ENCODE measurements at regions not wholly inside any gene's neighbourhood (a gene's known extent, or its start where the extent isn't known, plus 50 kb on each side); places are given as distances from the start of the nearest gene placed in this dataset.
A peak's percentile ranks its signal among the peaks of the same experiment; 100 is the strongest.

DNA sequence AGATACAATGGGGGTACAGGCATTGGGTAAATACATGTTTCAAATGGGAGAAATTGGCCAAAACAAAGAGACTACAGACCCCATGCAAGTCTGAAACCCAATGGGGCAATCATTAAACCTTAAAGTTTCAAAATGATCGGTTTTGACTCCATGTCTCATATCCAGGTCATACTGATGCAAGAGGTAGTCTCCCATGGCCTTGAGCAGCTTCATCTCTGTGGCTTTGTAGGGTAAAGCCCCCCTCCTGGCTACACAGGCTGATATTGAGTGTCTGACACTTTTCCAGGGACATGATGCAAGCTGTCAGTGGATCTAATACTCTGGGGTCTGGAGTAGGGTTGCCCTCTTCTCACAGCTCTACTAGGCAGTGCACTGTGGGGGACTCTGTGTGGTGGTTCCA lies 286.1 kb downstream of the LRRIQ3 start:
- TF ChIP-seq, protein P1, sequence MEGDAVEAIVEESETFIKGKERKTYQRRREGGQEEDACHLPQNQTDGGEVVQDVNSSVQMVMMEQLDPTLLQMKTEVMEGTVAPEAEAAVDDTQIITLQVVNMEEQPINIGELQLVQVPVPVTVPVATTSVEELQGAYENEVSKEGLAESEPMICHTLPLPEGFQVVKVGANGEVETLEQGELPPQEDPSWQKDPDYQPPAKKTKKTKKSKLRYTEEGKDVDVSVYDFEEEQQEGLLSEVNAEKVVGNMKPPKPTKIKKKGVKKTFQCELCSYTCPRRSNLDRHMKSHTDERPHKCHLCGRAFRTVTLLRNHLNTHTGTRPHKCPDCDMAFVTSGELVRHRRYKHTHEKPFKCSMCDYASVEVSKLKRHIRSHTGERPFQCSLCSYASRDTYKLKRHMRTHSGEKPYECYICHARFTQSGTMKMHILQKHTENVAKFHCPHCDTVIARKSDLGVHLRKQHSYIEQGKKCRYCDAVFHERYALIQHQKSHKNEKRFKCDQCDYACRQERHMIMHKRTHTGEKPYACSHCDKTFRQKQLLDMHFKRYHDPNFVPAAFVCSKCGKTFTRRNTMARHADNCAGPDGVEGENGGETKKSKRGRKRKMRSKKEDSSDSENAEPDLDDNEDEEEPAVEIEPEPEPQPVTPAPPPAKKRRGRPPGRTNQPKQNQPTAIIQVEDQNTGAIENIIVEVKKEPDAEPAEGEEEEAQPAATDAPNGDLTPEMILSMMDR (IDR thresholded peaks at IDR 0.05; ENCODE audit: borderline replicate concordance, extremely low read depth, low read length, poor library complexity, severe bottlenecking), result no peak
- no peak for TF ChIP-seq EZH2 (IDR thresholded peaks at IDR 0.05; ENCODE audit: borderline replicate concordance, low read depth, low read length, severe bottlenecking)
- Histone ChIP-seq H3K4me3 (ENCODE audit: low read depth in 1 of 2, low read length in 2 of 2) (no peak overlapping the region), H3K4me1 (ENCODE audit: insufficient read depth, low read length) (peaks cover 49% of the 10 kb centered on the region), H3K4me2 (ENCODE audit: insufficient read depth, low read length) (no peak overlapping the region), H4K20me1 (ENCODE audit: insufficient read depth, low read length) (no peaks in the 10 kb centered on the region), H2AFZ (ENCODE audit: low read depth, low read length) (no peak overlapping the region), H3K9ac (ENCODE audit: low read depth, low read length) (no peak overlapping the region), H3K27ac (ENCODE audit: low read length) (peak overlapping the region; percentile 90), H3K79me2 (ENCODE audit: insufficient read depth, low read length) (no peaks in the 10 kb centered on the region), H3K36me3 (ENCODE audit: insufficient read depth, low read length) (no peaks in the 10 kb centered on the region), H3K27me3 (ENCODE audit: insufficient read depth, low read length, poor library complexity) (no peaks in the 10 kb centered on the region), H3K9me3 (ENCODE audit: insufficient read depth, low read length, severe bottlenecking) (peaks cover 12% of the 10 kb centered on the region)
- DNase-seq, result no peak
- ATAC-seq (ENCODE audit: insufficient read depth, low read depth), result no peak

DNA sequence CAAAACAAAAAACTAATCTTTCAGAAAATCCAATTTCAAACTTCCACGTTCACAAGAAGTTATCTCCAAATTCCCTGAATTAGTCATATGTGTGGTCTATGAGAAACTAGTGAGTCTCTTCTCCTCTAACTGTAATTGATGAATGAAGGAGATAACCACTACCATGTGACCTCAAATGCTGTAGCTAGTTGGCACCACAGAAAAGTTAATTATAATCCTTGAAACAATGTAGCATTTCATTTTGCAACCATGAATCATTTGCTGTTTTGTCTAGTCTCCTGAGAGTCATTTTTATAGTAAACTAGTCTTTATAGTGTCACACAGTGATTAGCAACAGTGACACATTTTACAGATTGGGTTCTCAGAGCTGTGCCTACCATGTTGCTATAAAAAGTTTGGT lies 287.5 kb downstream of the LRRIQ3 start:
- Histone ChIP-seq H4K20me1 (ENCODE audit: insufficient read depth, low read length) (no peaks in the 10 kb centered on the region), H3K9me3 (ENCODE audit: insufficient read depth, low read length, severe bottlenecking) (peaks cover 12% of the 10 kb centered on the region), H3K9ac (ENCODE audit: low read depth, low read length) (peak overlapping the region; percentile 46), H3K36me3 (ENCODE audit: insufficient read depth, low read length) (no peaks in the 10 kb centered on the region), H3K79me2 (ENCODE audit: insufficient read depth, low read length) (no peaks in the 10 kb centered on the region), H3K27me3 (ENCODE audit: insufficient read depth, low read length, poor library complexity) (no peaks in the 10 kb centered on the region), H3K4me1 (ENCODE audit: insufficient read depth, low read length) (peaks cover 63% of the 10 kb centered on the region), H2AFZ (ENCODE audit: low read depth, low read length) (peak overlapping the region; percentile 71), H3K4me3 (ENCODE audit: low read depth in 1 of 2, low read length in 2 of 2) (peak overlapping the region in 1 of 2 experiments; percentile 25; a peak in 2 of 4 replicates), H3K27ac (ENCODE audit: low read length) (peak overlapping the region; percentile 90), H3K4me2 (ENCODE audit: insufficient read depth, low read length) (peak overlapping the region; percentile 52)
- peak; percentile 83 for ATAC-seq (ENCODE audit: insufficient read depth, low read depth)
- TF ChIP-seq EZH2 (IDR thresholded peaks at IDR 0.05; ENCODE audit: borderline replicate concordance, low read depth, low read length, severe bottlenecking), result no peak
- TF ChIP-seq, protein P1 (IDR thresholded peaks at IDR 0.05; ENCODE audit: borderline replicate concordance, extremely low read depth, low read length, poor library complexity, severe bottlenecking), result no peak
- no peak for DNase-seq

DNA sequence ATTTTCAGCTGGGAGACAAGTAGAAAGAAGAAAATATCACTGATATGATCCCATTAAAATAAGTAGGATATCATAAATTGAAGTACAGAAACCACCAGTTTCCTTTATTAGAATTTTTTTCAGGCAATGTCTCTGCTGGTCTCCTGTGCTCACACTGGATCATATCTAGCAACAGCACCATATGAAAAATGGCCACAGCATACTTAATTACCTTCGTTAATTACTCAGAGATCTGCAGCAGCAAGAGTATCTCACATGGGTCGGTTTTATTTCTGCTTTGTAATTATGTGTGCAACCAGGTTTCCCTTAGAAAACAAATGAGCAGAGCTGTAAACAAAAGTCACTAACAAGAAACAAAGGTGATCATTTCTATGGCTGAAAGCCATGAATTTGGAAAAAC lies 287.9 kb downstream of the LRRIQ3 start:
- no peaks in the 10 kb centered on the region for H3K27me3 ChIP-seq (ENCODE audit: insufficient read depth, low read length, poor library complexity)
- H3K79me2 ChIP-seq (ENCODE audit: insufficient read depth, low read length), result no peaks in the 10 kb centered on the region
- H4K20me1 ChIP-seq (ENCODE audit: insufficient read depth, low read length), result no peaks in the 10 kb centered on the region
- no peaks in the 10 kb centered on the region for H3K36me3 ChIP-seq (ENCODE audit: insufficient read depth, low read length)
- peak overlapping the region in 1 of 2 experiments; percentile 25; a peak in 2 of 4 replicates for H3K4me3 ChIP-seq (ENCODE audit: low read depth in 1 of 2, low read length in 2 of 2)
- H3K9me3 ChIP-seq (ENCODE audit: insufficient read depth, low read length, severe bottlenecking), result peaks cover 12% of the 10 kb centered on the region
- peak overlapping the region; percentile 46 for H3K9ac ChIP-seq (ENCODE audit: low read depth, low read length)
- H3K4me1 ChIP-seq (ENCODE audit: insufficient read depth, low read length), result peaks cover 63% of the 10 kb centered on the region
- TF ChIP-seq, protein P1 (IDR thresholded peaks at IDR 0.05; ENCODE audit: borderline replicate concordance, extremely low read depth, low read length, poor library complexity, severe bottlenecking), result no peak
- no peak for TF ChIP-seq EZH2 (IDR thresholded peaks at IDR 0.05; ENCODE audit: borderline replicate concordance, low read depth, low read length, severe bottlenecking)
- ATAC-seq (ENCODE audit: insufficient read depth, low read depth) (peak; percentile 66), DNase-seq (no peak)
- H3K27ac ChIP-seq (ENCODE audit: low read length), result peak overlapping the region; percentile 90
- peak overlapping the region; percentile 52 for H3K4me2 ChIP-seq (ENCODE audit: insufficient read depth, low read length)
- H2AFZ ChIP-seq (ENCODE audit: low read depth, low read length), result peak overlapping the region; percentile 71
